ENCODE measurements at regions not wholly inside any gene's neighbourhood (a gene's known extent, or its start where the extent isn't known, plus 50 kb on each side); places are given as distances from the start of the nearest gene placed in this dataset.

DNA sequence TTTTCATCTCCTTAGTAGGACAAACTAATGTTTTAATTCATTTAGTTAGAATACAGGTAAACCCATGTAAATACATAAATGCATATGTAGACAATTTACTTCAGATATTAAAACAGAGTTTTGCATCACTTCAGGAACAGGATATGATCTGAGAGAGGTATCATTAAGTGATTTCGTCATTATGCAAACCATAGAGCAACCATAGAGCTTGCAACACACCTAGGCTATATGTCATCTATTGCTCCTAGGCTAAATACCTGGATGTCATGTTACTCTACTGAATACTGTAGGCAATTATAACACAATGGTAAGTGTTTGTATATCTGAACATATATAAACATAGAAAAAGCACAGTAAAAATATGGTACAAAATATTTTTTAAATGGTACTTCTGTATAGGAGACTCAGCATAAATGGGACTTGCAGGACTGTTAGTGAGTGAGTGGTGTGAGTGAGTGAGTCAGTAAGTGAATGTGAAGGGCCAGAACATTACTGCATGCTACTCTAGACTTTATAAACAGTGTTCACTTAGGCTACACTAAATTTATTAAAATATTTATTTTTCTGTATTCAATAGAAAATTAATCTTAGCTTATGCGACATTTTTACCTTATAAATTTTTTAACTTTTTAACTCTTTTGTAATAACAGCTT, 1377.5 kb upstream of the CDH9 start:
- TF ChIP-seq, protein P1, sequence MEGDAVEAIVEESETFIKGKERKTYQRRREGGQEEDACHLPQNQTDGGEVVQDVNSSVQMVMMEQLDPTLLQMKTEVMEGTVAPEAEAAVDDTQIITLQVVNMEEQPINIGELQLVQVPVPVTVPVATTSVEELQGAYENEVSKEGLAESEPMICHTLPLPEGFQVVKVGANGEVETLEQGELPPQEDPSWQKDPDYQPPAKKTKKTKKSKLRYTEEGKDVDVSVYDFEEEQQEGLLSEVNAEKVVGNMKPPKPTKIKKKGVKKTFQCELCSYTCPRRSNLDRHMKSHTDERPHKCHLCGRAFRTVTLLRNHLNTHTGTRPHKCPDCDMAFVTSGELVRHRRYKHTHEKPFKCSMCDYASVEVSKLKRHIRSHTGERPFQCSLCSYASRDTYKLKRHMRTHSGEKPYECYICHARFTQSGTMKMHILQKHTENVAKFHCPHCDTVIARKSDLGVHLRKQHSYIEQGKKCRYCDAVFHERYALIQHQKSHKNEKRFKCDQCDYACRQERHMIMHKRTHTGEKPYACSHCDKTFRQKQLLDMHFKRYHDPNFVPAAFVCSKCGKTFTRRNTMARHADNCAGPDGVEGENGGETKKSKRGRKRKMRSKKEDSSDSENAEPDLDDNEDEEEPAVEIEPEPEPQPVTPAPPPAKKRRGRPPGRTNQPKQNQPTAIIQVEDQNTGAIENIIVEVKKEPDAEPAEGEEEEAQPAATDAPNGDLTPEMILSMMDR (IDR thresholded peaks at IDR 0.05; ENCODE audit: low read depth, low read length): no peak
- no peak for TF ChIP-seq EZH2phosphoT487 (IDR thresholded peaks at IDR 0.05; ENCODE audit: low read depth)

Measured in OCI-LY3 (cell line).